Fibroblast of lung (primary cell): ENCODE measurements at regions not wholly inside any gene's neighbourhood (a gene's known extent, or its start where the extent isn't known, plus 50 kb on each side); places are given as distances from the start of the nearest gene placed in this dataset.

Experiments used
- DNase-seq, 2 donors: peaks; one replicate each; pipeline versions ENCODE4 v3.0.0 to v3.0.0-alpha.2; 2010; ENCODE audit warnings: low read depth in 2 of 2
- H2AFZ ChIP-seq: 2 replicates; pipeline ENCODE4 v1.5.1; 2012; ENCODE audit warnings: low read length, control low read depth, inconsistent platforms
- H3K27ac ChIP-seq: 2 replicates; pipeline ENCODE4 v1.5.1; 2011; ENCODE audit warnings: low read length, control low read depth; ENCODE audit not compliant: insufficient read depth
- H3K27me3 ChIP-seq: 2 replicates; pipeline ENCODE4 v1.5.1; 2011; ENCODE audit warnings: mild to moderate bottlenecking, low read length; ENCODE audit not compliant: control insufficient read depth, insufficient read depth
- H3K36me3 ChIP-seq: 2 replicates; pipeline ENCODE4 v1.5.1; 2011; ENCODE audit warnings: low read length; ENCODE audit not compliant: control insufficient read depth, insufficient read depth
- H3K4me1 ChIP-seq: 2 replicates; pipeline ENCODE4 v1.5.1; 2011; ENCODE audit warnings: low read length; ENCODE audit not compliant: control insufficient read depth, insufficient read depth; ENCODE audit errors: extremely low read depth
- H3K4me2 ChIP-seq: 2 replicates; pipeline ENCODE4 v1.5.1; 2011; ENCODE audit warnings: low read length, control low read depth; ENCODE audit not compliant: insufficient read depth; ENCODE audit errors: extremely low read depth
- H3K4me3 ChIP-seq, 4 experiments: fragments of 200-600 bp in 1 of 4; sonication (generic) in 1 of 4; replicated peaks in 1 of 4; 2 replicates each; pipeline ENCODE4 v1.5.1; 2011 to 2016; ENCODE audit warnings: low read length in 4 of 4, low read depth in 3 of 4, mild to moderate bottlenecking in 3 of 4, control low read depth in 2 of 4, inconsistent platforms in 1 of 4, mixed read lengths in 1 of 4; ENCODE audit not compliant: insufficient read depth in 1 of 4; ENCODE audit errors: control extremely low read depth in 1 of 4
- H3K79me2 ChIP-seq: 2 replicates; pipeline ENCODE4 v1.5.1; 2012; ENCODE audit warnings: mild to moderate bottlenecking, low read length, inconsistent platforms; ENCODE audit not compliant: control insufficient read depth, insufficient read depth
- H3K9ac ChIP-seq: 2 replicates; pipeline ENCODE4 v1.5.1; 2011; ENCODE audit warnings: mild to moderate bottlenecking, low read length, control low read depth; ENCODE audit not compliant: insufficient read depth
- H3K9me3 ChIP-seq: 2 replicates; pipeline ENCODE4 v1.5.1; 2012; ENCODE audit warnings: low read depth, low read length; ENCODE audit not compliant: control insufficient read depth, insufficient read depth
- H4K20me1 ChIP-seq: 2 replicates; pipeline ENCODE4 v1.5.1; 2011; ENCODE audit warnings: low read length; ENCODE audit not compliant: control insufficient read depth, insufficient read depth; ENCODE audit errors: extremely low read depth
- EZH2 ChIP-seq: IDR thresholded peaks from 2 replicates; pipeline ENCODE4 v1.5.1; 2012; ENCODE audit warnings: low read length, control low read depth, mild to moderate bottlenecking; ENCODE audit errors: missing control alignments
- TF ChIP-seq, protein P1 (sequence below), 2 donors: IDR thresholded peaks in 1 of 2; conservative IDR thresholded peaks in 1 of 2; 1 replicate in 1 of 2; 2 replicates in 1 of 2; pipeline ENCODE4 v1.5.1; 2011 to 2012; ENCODE audit warnings: low read length in 2 of 2, control low read depth in 1 of 2, inconsistent platforms in 1 of 2, low read depth in 1 of 2, mild to moderate bottlenecking in 1 of 2

DNA sequence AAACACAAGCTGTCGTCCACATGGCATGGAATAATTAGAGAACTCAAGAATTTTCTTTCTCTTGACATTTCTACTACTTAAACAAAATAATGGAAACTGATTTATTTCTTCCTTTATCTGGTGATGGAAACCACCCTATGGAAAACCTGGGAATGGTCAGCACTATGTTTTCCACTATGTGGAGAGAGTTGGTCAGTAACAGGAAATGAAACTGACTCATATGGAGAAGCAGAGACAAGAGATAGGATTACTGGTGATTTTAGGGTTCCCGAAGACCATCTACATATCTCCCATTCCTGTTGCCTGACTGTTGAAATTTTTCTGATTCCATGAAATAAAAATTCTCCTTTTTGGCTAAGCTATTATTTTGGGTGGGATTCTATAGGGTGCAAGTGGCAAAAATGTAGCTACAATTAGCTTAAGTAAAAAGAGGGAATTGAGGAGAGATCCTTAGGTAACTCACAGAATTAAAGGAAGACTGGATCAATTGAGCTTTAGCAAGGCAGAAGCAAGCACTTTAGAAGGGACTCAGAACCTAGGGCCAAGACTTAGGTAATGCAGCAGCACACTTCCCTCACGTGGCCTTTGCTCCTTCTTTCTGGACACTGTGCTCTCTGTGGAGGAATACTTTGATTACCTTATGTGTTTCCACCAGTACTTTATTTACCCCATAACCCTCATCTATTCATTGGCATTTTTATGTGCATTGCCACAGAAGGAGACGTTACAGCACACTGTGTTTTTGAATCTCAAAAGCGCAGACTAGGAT lies 89.6 kb downstream of the LEPR start:
- no peaks in the 10 kb centered on the region for H3K9me3 ChIP-seq
- H3K9ac ChIP-seq, result no peak overlapping the region
- peak overlapping the region; percentile 16 for H3K4me2 ChIP-seq
- no peaks in the 10 kb centered on the region for H3K79me2 ChIP-seq
- no peak overlapping the region for H3K27ac ChIP-seq
- TF ChIP-seq EZH2, result no peak
- TF ChIP-seq, protein P1, sequence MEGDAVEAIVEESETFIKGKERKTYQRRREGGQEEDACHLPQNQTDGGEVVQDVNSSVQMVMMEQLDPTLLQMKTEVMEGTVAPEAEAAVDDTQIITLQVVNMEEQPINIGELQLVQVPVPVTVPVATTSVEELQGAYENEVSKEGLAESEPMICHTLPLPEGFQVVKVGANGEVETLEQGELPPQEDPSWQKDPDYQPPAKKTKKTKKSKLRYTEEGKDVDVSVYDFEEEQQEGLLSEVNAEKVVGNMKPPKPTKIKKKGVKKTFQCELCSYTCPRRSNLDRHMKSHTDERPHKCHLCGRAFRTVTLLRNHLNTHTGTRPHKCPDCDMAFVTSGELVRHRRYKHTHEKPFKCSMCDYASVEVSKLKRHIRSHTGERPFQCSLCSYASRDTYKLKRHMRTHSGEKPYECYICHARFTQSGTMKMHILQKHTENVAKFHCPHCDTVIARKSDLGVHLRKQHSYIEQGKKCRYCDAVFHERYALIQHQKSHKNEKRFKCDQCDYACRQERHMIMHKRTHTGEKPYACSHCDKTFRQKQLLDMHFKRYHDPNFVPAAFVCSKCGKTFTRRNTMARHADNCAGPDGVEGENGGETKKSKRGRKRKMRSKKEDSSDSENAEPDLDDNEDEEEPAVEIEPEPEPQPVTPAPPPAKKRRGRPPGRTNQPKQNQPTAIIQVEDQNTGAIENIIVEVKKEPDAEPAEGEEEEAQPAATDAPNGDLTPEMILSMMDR (conservative IDR thresholded peaks at IDR 0.05 in 1 of 2, IDR thresholded peaks at IDR 0.05 in 1 of 2; ENCODE audit: low read depth in 1 of 2, low read length in 2 of 2), result no peak
- peaks cover 4% of the 10 kb centered on the region for H3K4me1 ChIP-seq
- H3K36me3 ChIP-seq, result no peaks in the 10 kb centered on the region
- no peaks in the 10 kb centered on the region for H4K20me1 ChIP-seq
- no peak overlapping the region for H2AFZ ChIP-seq
- no peak overlapping the region for H3K4me3 ChIP-seq
- peak; percentile 41 to 85 for DNase-seq
- H3K27me3 ChIP-seq, result no peaks in the 10 kb centered on the region

- no peak overlapping the region for H3K9ac ChIP-seq
Measured at GRCh38 chr1:65510961-65511360, 90.5 kb downstream of the LEPR start.

GRCh38 chr1:65512383-65512782 lies 91.9 kb downstream of the LEPR start:
- peaks cover 4% of the 10 kb centered on the region for H3K4me1 ChIP-seq
- no peak overlapping the region for H3K27ac ChIP-seq
- H3K4me2 ChIP-seq, result no peak overlapping the region
- no peak overlapping the region for H2AFZ ChIP-seq
- H3K79me2 ChIP-seq, result no peaks in the 10 kb centered on the region
- no peaks in the 10 kb centered on the region for H3K9me3 ChIP-seq
- no peaks in the 10 kb centered on the region for H3K36me3 ChIP-seq
- no peaks in the 10 kb centered on the region for H4K20me1 ChIP-seq
- H3K27me3 ChIP-seq, result no peaks in the 10 kb centered on the region
- TF ChIP-seq, protein P1 (conservative IDR thresholded peaks at IDR 0.05 in 1 of 2, IDR thresholded peaks at IDR 0.05 in 1 of 2; ENCODE audit: low read depth in 1 of 2, low read length in 2 of 2), result no peak
- no peak for TF ChIP-seq EZH2
- H3K4me3 ChIP-seq, result no peak overlapping the region
- DNase-seq, result no peak
- no peak overlapping the region for H3K9ac ChIP-seq

More at GRCh38 chr1:65510961-65511360, 90.5 kb downstream of the LEPR start:
- Histone ChIP-seq H3K27me3 (no peaks in the 10 kb centered on the region), H3K4me3 (no peak overlapping the region), H2AFZ (no peak overlapping the region), H3K79me2 (no peaks in the 10 kb centered on the region), H3K4me1 (peaks cover 4% of the 10 kb centered on the region), H4K20me1 (no peaks in the 10 kb centered on the region), H3K4me2 (no peak overlapping the region), H3K9me3 (no peaks in the 10 kb centered on the region), H3K27ac (no peak overlapping the region), H3K36me3 (no peaks in the 10 kb centered on the region)
- TF ChIP-seq EZH2, result no peak
- TF ChIP-seq, protein P1 (conservative IDR thresholded peaks at IDR 0.05 in 1 of 2, IDR thresholded peaks at IDR 0.05 in 1 of 2; ENCODE audit: low read depth in 1 of 2, low read length in 2 of 2), result no peak
- DNase-seq, result no peak
